ENCODE measurements at regions not wholly inside any gene's neighbourhood (a gene's known extent, or its start where the extent isn't known, plus 50 kb on each side); places are given as distances from the start of the nearest gene placed in this dataset.

- TF ChIP-seq TCF7L2 (IDR thresholded peaks at IDR 0.05; ENCODE audit: borderline replicate concordance, low read depth, low read length): peak; percentile 90
- peak; percentile 65; the same call in 1 of the 2 replicates for TF ChIP-seq PRDM6 (tag by site-specific recombination; IDR thresholded peaks at IDR 0.05)
- 0 out of 2 replicates have a peak, but pooled peaks have one; percentile 45 for TF ChIP-seq ZNF366 (tag by site-specific recombination; conservative IDR thresholded peaks at IDR 0.05)
- peak; percentile 48; the same call in 1 of the 2 replicates for TF ChIP-seq SP7 (tag by site-specific recombination; IDR thresholded peaks at IDR 0.05)
- TF ChIP-seq ZNF624 (tag by site-specific recombination; IDR thresholded peaks at IDR 0.05): no peak
- no peak for TF ChIP-seq SALL2 (tag by site-specific recombination; IDR thresholded peaks at IDR 0.05; ENCODE audit: borderline replicate concordance)
- peak; percentile 40; the same call in 1 of the 2 replicates for TF ChIP-seq ZNF362 (tag by site-specific recombination; IDR thresholded peaks at IDR 0.05)
- no peak for TF ChIP-seq ZNF629 (tag by site-specific recombination; IDR thresholded peaks at IDR 0.05)
- no peak for TF ChIP-seq ZNF48 (tag by site-specific recombination; IDR thresholded peaks at IDR 0.05)
- TF ChIP-seq ZNF843 (tag by site-specific recombination; IDR thresholded peaks at IDR 0.05): peak; percentile 37; the same call in 1 of the 2 replicates
- TF ChIP-seq INSM2 (tag by site-specific recombination; IDR thresholded peaks at IDR 0.05): 0 out of 2 replicates have a peak, but pooled peaks have one; percentile 49
- peak; percentile 33; the same call in 1 of the 2 replicates for TF ChIP-seq FEZF1 (tag by site-specific recombination; IDR thresholded peaks at IDR 0.05)
- POLR2A ChIA-PET: no interaction called here
Observed at GRCh38 chr2:65655000-65655399, 222.6 kb upstream of the SPRED2 start.

DNA sequence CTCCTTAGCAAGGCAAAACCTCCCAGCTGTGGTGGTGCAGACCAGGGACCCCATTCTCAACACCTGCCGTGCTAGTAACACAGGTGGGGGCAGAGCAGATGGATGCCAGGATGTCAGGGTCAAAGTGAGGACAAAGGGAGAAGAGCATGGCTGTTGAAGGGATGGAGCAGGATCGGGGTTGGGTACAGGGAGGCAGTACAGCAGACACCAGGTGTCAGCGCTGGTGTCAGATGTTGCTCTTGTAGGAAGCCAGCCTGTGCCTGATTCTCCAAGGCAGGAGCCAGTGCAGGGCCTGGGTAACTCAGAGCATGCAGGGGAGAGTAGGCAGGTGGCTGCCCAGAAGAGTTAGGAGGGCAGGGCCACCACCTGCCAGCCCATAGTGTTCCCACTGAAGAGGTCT lies 222.1 kb upstream of the SPRED2 start:
- H3K36me3 ChIP-seq (ENCODE audit: control insufficient read depth in 2 of 2, insufficient read depth in 1 of 2, low read length in 2 of 2): no peaks in the 10 kb centered on the region
- H3K9me3 ChIP-seq (ENCODE audit: control insufficient read depth, insufficient read depth, low read depth, low read length): no peaks in the 10 kb centered on the region
- ChIA-PET POLR2A (no interaction called here), CTCF (interaction anchor here (0.6 kb wide), 1 partner anchor 1994 kb away, joined by 3 read pairs; no protein-coding TSS in a partner anchor)
- H3K27ac ChIP-seq (ENCODE audit: extremely low read depth, low read depth, low read length): no peak overlapping the region
- no peak overlapping the region for H3K4me3 ChIP-seq (ENCODE audit: low read depth, low read length)
- TF ChIP-seq, protein P1, sequence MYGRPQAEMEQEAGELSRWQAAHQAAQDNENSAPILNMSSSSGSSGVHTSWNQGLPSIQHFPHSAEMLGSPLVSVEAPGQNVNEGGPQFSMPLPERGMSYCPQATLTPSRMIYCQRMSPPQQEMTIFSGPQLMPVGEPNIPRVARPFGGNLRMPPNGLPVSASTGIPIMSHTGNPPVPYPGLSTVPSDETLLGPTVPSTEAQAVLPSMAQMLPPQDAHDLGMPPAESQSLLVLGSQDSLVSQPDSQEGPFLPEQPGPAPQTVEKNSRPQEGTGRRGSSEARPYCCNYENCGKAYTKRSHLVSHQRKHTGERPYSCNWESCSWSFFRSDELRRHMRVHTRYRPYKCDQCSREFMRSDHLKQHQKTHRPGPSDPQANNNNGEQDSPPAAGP (tag by site-specific recombination; IDR thresholded peaks at IDR 0.05): no peak
- TF ChIP-seq ZNF426 (tag by site-specific recombination; IDR thresholded peaks at IDR 0.05) (no peak), ZNF2 (tag by site-specific recombination; IDR thresholded peaks at IDR 0.05) (no peak), ZNF529 (tag by site-specific recombination; IDR thresholded peaks at IDR 0.05; ENCODE audit: insufficient replicate concordance) (no peak)
- TF ChIP-seq, protein P2, sequence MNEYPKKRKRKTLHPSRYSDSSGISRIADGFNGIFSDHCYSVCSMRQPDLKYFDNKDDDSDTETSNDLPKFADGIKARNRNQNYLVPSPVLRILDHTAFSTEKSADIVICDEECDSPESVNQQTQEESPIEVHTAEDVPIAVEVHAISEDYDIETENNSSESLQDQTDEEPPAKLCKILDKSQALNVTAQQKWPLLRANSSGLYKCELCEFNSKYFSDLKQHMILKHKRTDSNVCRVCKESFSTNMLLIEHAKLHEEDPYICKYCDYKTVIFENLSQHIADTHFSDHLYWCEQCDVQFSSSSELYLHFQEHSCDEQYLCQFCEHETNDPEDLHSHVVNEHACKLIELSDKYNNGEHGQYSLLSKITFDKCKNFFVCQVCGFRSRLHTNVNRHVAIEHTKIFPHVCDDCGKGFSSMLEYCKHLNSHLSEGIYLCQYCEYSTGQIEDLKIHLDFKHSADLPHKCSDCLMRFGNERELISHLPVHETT (tag by site-specific recombination; IDR thresholded peaks at IDR 0.05): no peak
- TF ChIP-seq, protein P3, sequence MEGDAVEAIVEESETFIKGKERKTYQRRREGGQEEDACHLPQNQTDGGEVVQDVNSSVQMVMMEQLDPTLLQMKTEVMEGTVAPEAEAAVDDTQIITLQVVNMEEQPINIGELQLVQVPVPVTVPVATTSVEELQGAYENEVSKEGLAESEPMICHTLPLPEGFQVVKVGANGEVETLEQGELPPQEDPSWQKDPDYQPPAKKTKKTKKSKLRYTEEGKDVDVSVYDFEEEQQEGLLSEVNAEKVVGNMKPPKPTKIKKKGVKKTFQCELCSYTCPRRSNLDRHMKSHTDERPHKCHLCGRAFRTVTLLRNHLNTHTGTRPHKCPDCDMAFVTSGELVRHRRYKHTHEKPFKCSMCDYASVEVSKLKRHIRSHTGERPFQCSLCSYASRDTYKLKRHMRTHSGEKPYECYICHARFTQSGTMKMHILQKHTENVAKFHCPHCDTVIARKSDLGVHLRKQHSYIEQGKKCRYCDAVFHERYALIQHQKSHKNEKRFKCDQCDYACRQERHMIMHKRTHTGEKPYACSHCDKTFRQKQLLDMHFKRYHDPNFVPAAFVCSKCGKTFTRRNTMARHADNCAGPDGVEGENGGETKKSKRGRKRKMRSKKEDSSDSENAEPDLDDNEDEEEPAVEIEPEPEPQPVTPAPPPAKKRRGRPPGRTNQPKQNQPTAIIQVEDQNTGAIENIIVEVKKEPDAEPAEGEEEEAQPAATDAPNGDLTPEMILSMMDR (tag by site-specific recombination; IDR thresholded peaks at IDR 0.05): 0 out of 2 replicates have a peak, but pooled peaks have one; percentile 15
- peaks cover 4% of the 10 kb centered on the region; the same call in 1 of the 2 replicates for H3K4me1 ChIP-seq (ENCODE audit: control insufficient read depth, insufficient read depth, low read length)

More at GRCh38 chr2:65655000-65655399, 222.6 kb upstream of the SPRED2 start:
- H3K27ac ChIP-seq (ENCODE audit: extremely low read depth, low read depth, low read length): no peak overlapping the region
- peaks cover 4% of the 10 kb centered on the region; the same call in 1 of the 2 replicates for H3K4me1 ChIP-seq (ENCODE audit: control insufficient read depth, insufficient read depth, low read length)
- CTCF ChIA-PET: interaction anchor here (0.7 to 1.3 kb wide), 3 partner anchors 15 to 1867 kb away, joined by 5 to 8 read pairs (median 5); no protein-coding TSS in a partner anchor
- no peaks in the 10 kb centered on the region for H3K36me3 ChIP-seq (ENCODE audit: control insufficient read depth in 2 of 2, insufficient read depth in 1 of 2, low read length in 2 of 2)
- no peaks in the 10 kb centered on the region for H3K9me3 ChIP-seq (ENCODE audit: control insufficient read depth, insufficient read depth, low read depth, low read length)
- H3K4me3 ChIP-seq (ENCODE audit: low read depth, low read length): no peak overlapping the region
